AG09319 (cell line): ENCODE measurements at regions not wholly inside any gene's neighbourhood (a gene's known extent, or its start where the extent isn't known, plus 50 kb on each side); places are given as distances from the start of the nearest gene placed in this dataset.

ENCODE experiments used
- DNase-seq: peaks from one replicate; pipeline ENCODE4 v3.0.0-alpha.2; 2010; ENCODE audit warnings: low read depth; ENCODE audit errors: extremely low read depth
- CTCF ChIP-seq: IDR thresholded peaks from 2 replicates; pipeline ENCODE4 v1.5.1; 2011; ENCODE audit warnings: low read depth, mild to moderate bottlenecking, inconsistent platforms, low read length, moderate library complexity

GRCh38 chr17:70230850-70231640 lies 61.7 kb downstream of the KCNJ2 start:
- no peak for DNase-seq
- no peak for TF ChIP-seq CTCF

GRCh38 chr17:70232466-70232865 lies 63.1 kb downstream of the KCNJ2 start:
- TF ChIP-seq CTCF, result no peak

GRCh38 chr17:70235252-70235651 lies 65.9 kb downstream of the KCNJ2 start:
- DNase-seq, result no peak
- no peak for TF ChIP-seq CTCF

More at GRCh38 chr17:70232466-70232865, 63.1 kb downstream of the KCNJ2 start:
- DNase-seq, result no peak

- DNase-seq, result no peak
- TF ChIP-seq CTCF, result no peak
Observed at GRCh38 chr17:70238228-70238627, 68.9 kb downstream of the KCNJ2 start.

GRCh38 chr17:70238646-70239045 lies 69.3 kb downstream of the KCNJ2 start:
- TF ChIP-seq CTCF, result no peak
- no peak for DNase-seq

- no peak for DNase-seq
- TF ChIP-seq CTCF, result no peak
Observed at GRCh38 chr17:70239391-70239826, 70.1 kb downstream of the KCNJ2 start.

- DNase-seq, result no peak
- no peak for TF ChIP-seq CTCF
Observed at GRCh38 chr17:70241071-70241470, 71.7 kb downstream of the KCNJ2 start.
